SK-N-MC (cell line): ENCODE measurements at regions not wholly inside any gene's neighbourhood (a gene's known extent, or its start where the extent isn't known, plus 50 kb on each side); places are given as distances from the start of the nearest gene placed in this dataset.

Experiments
- DNase-seq: peaks from one replicate; pipeline ENCODE4 v3.0.0-alpha.2; 2011; ENCODE audit warnings: low read depth, low spot score
- H3K27ac ChIP-seq: fragments of 200-600 bp; sonication (generic); 2 replicates; pipeline ENCODE4 v1.5.1; 2016; ENCODE audit warnings: mixed run types
- H3K36me3 ChIP-seq: fragments of 200-600 bp; sonication (generic); 2 replicates; pipeline ENCODE4 v1.6.1; 2017; ENCODE audit warnings: antibody characterized with exemption, low read length, mixed read lengths; ENCODE audit not compliant: insufficient read depth
- H3K4me3 ChIP-seq: fragments of 200-600 bp; sonication (generic); 2 replicates; pipeline ENCODE4 v1.5.1; 2016
- H3K9ac ChIP-seq: fragments of 200-600 bp; sonication (generic); 2 replicates; pipeline ENCODE4 v1.8.0; 2017; ENCODE audit warnings: mixed run types, mixed read lengths; ENCODE audit not compliant: insufficient read length
- H3K9me3 ChIP-seq: fragments of 200-600 bp; sonication (generic); 2 replicates; pipeline ENCODE4 v1.6.1; 2017; ENCODE audit warnings: low read depth, mild to moderate bottlenecking, antibody characterized with exemption, low read length, moderate library complexity, mixed read lengths
- EZH2 ChIP-seq: fragments of 200-600 bp; sonication (generic); IDR thresholded peaks from one replicate; pipeline ENCODE4 v1.6.1; 2017; ENCODE audit warnings: antibody characterized with exemption
- FOXP2 ChIP-seq: optimal IDR thresholded peaks from 2 replicates; pipeline ENCODE3; 2011; ENCODE audit warnings: mild to moderate bottlenecking, moderate library complexity; ENCODE audit not compliant: insufficient read depth; ENCODE audit errors: extremely low read length, control extremely low read depth
- POLR2AphosphoS5 ChIP-seq: IDR thresholded peaks from 2 replicates; pipeline ENCODE4 v1.6.1; 2012; ENCODE audit warnings: mild to moderate bottlenecking, low read depth, low read length, borderline replicate concordance

GRCh38 chr2:76413436-76413835, 702.7 kb upstream of the GCFC2 start:
- TF ChIP-seq POLR2AphosphoS5 (no peak), FOXP2 (no peak), EZH2 (no peak)
- H3K4me3 ChIP-seq = no peak overlapping the region
- no peaks in the 10 kb centered on the region for H3K36me3 ChIP-seq
- H3K27ac ChIP-seq = no peak overlapping the region
- H3K9ac ChIP-seq = no peak overlapping the region
- DNase-seq = no peak
- no peaks in the 10 kb centered on the region for H3K9me3 ChIP-seq

DNA sequence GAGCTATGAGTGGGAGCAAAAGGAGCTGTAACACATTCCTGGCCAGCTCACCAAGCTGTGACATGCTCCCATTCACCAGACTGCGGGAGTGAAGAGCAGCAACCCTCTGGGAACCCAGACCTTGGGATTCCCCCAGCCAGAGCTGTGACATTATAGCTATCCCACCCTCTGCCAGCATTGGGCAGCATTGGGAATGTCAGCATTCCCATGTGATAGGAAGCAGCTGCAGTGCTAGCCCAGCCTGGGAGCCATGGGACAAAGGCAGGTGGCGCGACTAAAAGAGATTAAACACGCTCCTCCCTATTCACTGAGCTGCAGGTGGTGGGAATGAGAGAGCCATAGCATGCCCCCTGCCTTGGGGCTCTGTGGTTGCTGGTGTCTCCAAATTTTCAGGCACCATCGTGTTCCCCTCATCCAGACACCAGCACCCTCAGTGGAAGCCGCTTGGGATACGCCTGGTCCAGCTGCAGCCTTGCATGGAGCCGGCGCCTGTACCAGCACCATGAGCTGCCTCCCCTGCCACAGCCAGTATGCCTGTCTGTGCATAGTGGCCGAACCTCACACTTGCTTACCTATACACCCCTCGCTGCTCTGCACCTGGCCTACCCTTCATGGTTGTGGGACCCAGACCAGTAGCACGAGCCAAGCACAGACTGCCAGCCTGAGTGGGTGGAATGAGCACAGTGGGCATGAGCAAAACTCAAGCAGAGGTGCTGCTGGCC, 695.6 kb upstream of the GCFC2 start:
- no peak overlapping the region for H3K4me3 ChIP-seq
- H3K9me3 ChIP-seq = no peaks in the 10 kb centered on the region
- no peak overlapping the region for H3K27ac ChIP-seq
- TF ChIP-seq POLR2AphosphoS5 (no peak), FOXP2 (no peak), EZH2 (no peak)
- H3K36me3 ChIP-seq = no peaks in the 10 kb centered on the region
- DNase-seq = no peak
- H3K9ac ChIP-seq = no peak overlapping the region

- Histone ChIP-seq H3K36me3 (no peaks in the 10 kb centered on the region), H3K27ac (no peak overlapping the region), H3K9me3 (no peaks in the 10 kb centered on the region), H3K4me3 (no peak overlapping the region), H3K9ac (no peak overlapping the region)
- no peak for DNase-seq
- TF ChIP-seq EZH2 (no peak), FOXP2 (no peak), POLR2AphosphoS5 (no peak)
Observed at GRCh38 chr2:76393356-76393755, 682.6 kb upstream of the GCFC2 start.

DNA sequence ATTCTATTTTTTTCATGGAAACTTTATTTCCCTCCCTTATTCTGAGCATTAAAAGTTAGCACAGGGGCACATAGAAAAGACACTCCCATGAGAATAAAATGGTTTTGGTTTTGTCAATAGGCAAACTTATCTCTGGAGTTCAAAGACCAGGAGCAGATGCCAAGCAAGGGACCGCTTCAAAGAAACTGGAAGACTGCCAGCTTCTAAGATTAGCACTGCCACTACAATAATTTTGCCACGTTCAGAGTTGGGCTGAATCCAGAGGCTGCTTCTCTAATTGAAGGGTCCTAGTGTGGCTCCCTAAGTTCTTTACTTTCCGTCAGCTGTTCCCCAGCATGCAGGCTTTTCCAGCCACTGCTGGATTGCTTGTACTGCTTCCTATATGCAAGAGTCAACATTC, 681.0 kb upstream of the GCFC2 start:
- Histone ChIP-seq H3K9ac (no peak overlapping the region), H3K9me3 (no peaks in the 10 kb centered on the region), H3K4me3 (no peak overlapping the region), H3K36me3 (no peaks in the 10 kb centered on the region), H3K27ac (no peak overlapping the region)
- DNase-seq = no peak
- TF ChIP-seq POLR2AphosphoS5 = no peak
- no peak for TF ChIP-seq EZH2
- no peak for TF ChIP-seq FOXP2

DNA sequence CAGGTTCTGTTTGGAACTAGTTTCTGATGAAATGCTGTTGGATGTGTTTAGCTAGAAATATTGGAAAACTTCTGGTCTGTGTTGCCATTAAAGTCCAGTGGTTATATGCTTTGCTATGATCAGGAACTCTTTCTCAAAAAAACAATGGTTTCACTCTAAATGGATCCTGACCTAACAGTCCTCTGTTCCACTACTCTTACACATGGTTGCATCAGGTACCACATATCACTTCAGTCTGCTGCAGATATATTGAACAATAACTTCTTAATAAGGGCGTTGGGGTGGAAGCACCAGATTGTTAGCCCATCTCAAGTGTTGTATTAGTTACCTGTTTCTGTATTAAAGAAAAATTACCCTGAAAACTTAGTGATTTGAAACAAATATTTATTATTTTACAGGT, 676.6 kb upstream of the GCFC2 start:
- H3K27ac ChIP-seq = no peak overlapping the region
- TF ChIP-seq EZH2 (no peak), POLR2AphosphoS5 (no peak), FOXP2 (no peak)
- no peak overlapping the region for H3K9ac ChIP-seq
- DNase-seq = no peak
- H3K36me3 ChIP-seq = no peaks in the 10 kb centered on the region
- H3K4me3 ChIP-seq = no peak overlapping the region
- H3K9me3 ChIP-seq = no peaks in the 10 kb centered on the region

DNA sequence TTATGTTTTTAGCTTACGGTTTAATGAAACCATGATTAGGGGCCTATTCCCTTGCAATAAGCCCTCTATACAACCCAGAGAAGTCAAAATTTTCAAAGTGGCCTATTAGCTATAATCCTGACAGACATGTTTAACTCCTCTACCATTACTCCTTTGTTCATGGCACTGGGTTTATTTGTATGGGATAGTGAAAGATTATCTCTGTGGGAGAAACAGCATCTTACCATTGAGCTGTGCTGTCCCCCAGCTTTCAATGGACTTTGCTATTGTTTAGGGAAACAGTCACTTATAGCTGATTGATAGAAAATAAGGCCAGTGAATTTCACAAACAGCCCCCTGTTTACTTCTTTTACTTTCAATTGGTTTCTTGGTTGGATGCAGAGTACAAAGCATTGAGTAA, 675.2 kb upstream of the GCFC2 start:
- Histone ChIP-seq H3K27ac (no peak overlapping the region), H3K36me3 (no peaks in the 10 kb centered on the region), H3K9ac (no peak overlapping the region), H3K4me3 (no peak overlapping the region), H3K9me3 (no peaks in the 10 kb centered on the region)
- no peak for DNase-seq
- TF ChIP-seq POLR2AphosphoS5 = no peak
- TF ChIP-seq EZH2 = no peak
- no peak for TF ChIP-seq FOXP2

DNA sequence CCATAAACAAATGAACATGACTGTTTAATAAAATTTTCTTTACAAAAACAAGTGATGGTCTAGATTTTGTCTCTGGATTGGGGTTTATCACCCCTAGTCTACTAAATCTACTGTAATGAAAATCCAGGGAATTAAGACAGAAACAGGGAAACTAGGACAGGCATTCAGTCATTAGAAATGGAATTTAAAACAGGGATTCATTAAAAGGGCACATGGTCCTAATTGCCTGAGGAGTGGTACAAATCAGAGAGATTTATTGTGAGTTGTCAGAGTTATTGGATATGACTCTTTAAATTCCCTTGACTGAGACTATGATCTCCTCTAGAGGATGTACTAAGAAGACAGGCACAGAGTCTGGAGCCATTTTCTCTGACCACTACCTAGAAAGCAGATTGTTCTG, 670.9 kb upstream of the GCFC2 start:
- H3K4me3 ChIP-seq = no peak overlapping the region
- H3K9me3 ChIP-seq = no peaks in the 10 kb centered on the region
- DNase-seq = no peak
- no peak overlapping the region for H3K9ac ChIP-seq
- TF ChIP-seq FOXP2 = no peak
- TF ChIP-seq EZH2 = no peak
- no peak overlapping the region for H3K27ac ChIP-seq
- H3K36me3 ChIP-seq = no peaks in the 10 kb centered on the region

- DNase-seq = no peak
- Histone ChIP-seq H3K4me3 (no peak overlapping the region), H3K9ac (no peak overlapping the region), H3K9me3 (no peaks in the 10 kb centered on the region), H3K36me3 (no peaks in the 10 kb centered on the region), H3K27ac (no peak overlapping the region)
- TF ChIP-seq EZH2 = no peak
- no peak for TF ChIP-seq FOXP2
- no peak for TF ChIP-seq POLR2AphosphoS5
Observed at GRCh38 chr2:76378140-76378539, 667.4 kb upstream of the GCFC2 start.

- Histone ChIP-seq H3K36me3 (no peaks in the 10 kb centered on the region), H3K4me3 (no peak overlapping the region), H3K9me3 (no peaks in the 10 kb centered on the region), H3K27ac (no peak overlapping the region), H3K9ac (no peak overlapping the region)
- no peak for TF ChIP-seq EZH2
- TF ChIP-seq FOXP2 = no peak
- no peak for TF ChIP-seq POLR2AphosphoS5
- DNase-seq = no peak
Observed at GRCh38 chr2:76341439-76341838, 630.7 kb upstream of the GCFC2 start.
